Keratinocyte (primary cell): ENCODE measurements at regions not wholly inside any gene's neighbourhood (a gene's known extent, or its start where the extent isn't known, plus 50 kb on each side); places are given as distances from the start of the nearest gene placed in this dataset.

ENCODE experiments used
- DNase-seq: peaks from one replicate; pipeline ENCODE4 v3.0.0-alpha.2; 2011; ENCODE audit warnings: low read depth, missing footprints, low spot score
- FAIRE-seq: peaks from 2 replicates; lab custom pipeline; 2011; peaks lifted over from hg19 to GRCh38; lab: Jason Lieb, UNC
- H2AFZ ChIP-seq: 2 replicates; pipeline ENCODE4 v1.6.0; 2012; ENCODE audit warnings: low read length, control low read depth, inconsistent platforms; ENCODE audit not compliant: control insufficient read depth
- H3K27ac ChIP-seq: 2 replicates; pipeline ENCODE4 v1.5.1; 2011; ENCODE audit warnings: low read length; ENCODE audit not compliant: control insufficient read depth, insufficient read depth
- H3K27me3 ChIP-seq: 3 replicates; pipeline ENCODE4 v1.6.0; 2011; ENCODE audit warnings: low read length; ENCODE audit not compliant: control insufficient read depth, insufficient read depth; ENCODE audit errors: extremely low read depth
- H3K36me3 ChIP-seq, 2 experiments: 2 replicates in 1 of 2; 3 replicates in 1 of 2; pipeline ENCODE4 v1.5.1; 2011; ENCODE audit warnings: low read length in 2 of 2, mild to moderate bottlenecking in 1 of 2; ENCODE audit not compliant: control insufficient read depth in 2 of 2, insufficient read depth in 2 of 2; ENCODE audit errors: extremely low read depth in 1 of 2
- H3K4me1 ChIP-seq: 3 replicates; pipeline ENCODE4 v1.5.1; 2011; ENCODE audit warnings: low read length; ENCODE audit not compliant: control insufficient read depth, insufficient read depth; ENCODE audit errors: extremely low read depth
- H3K4me2 ChIP-seq: 3 replicates; pipeline ENCODE4 v1.6.0; 2011; ENCODE audit warnings: low read depth, low read length; ENCODE audit not compliant: control insufficient read depth, insufficient read depth; ENCODE audit errors: extremely low read depth
- H3K4me3 ChIP-seq, 3 experiments: fragments of 200-600 bp in 1 of 3; sonication (generic) in 1 of 3; 2 replicates in 2 of 3; 3 replicates in 1 of 3; pipeline ENCODE4 v1.5.1; 2011 to 2016; ENCODE audit warnings: low read length in 3 of 3, mild to moderate bottlenecking in 3 of 3, control low read depth in 2 of 3, inconsistent platforms in 1 of 3, low read depth in 1 of 3, mixed read lengths in 1 of 3, mixed run types in 1 of 3, moderate library complexity in 1 of 3; ENCODE audit not compliant: control insufficient read depth in 2 of 3, insufficient read depth in 2 of 3; ENCODE audit errors: extremely low read depth in 1 of 3
- H3K79me2 ChIP-seq: 2 replicates; pipeline ENCODE4 v1.6.0; 2012; ENCODE audit warnings: low read length; ENCODE audit not compliant: control insufficient read depth, insufficient read depth
- H3K9ac ChIP-seq: 3 replicates; pipeline ENCODE4 v1.6.0; 2011; ENCODE audit warnings: low read length; ENCODE audit not compliant: control insufficient read depth, insufficient read depth; ENCODE audit errors: extremely low read depth
- H3K9me1 ChIP-seq: 3 replicates; pipeline ENCODE4 v1.6.0; 2011; ENCODE audit warnings: low read length; ENCODE audit not compliant: control insufficient read depth, insufficient read depth; ENCODE audit errors: extremely low read depth
- H3K9me3 ChIP-seq: 2 replicates; pipeline ENCODE4 v1.5.1; 2012; ENCODE audit warnings: low read depth, low read length; ENCODE audit not compliant: control insufficient read depth
- H4K20me1 ChIP-seq: 3 replicates; pipeline ENCODE4 v1.6.0; 2011; ENCODE audit warnings: low read length; ENCODE audit not compliant: control insufficient read depth, insufficient read depth; ENCODE audit errors: extremely low read depth
- EZH2 ChIP-seq: IDR thresholded peaks from one replicate; pipeline ENCODE4 v1.6.1; 2012; ENCODE audit warnings: inconsistent platforms, mild to moderate bottlenecking, low read length, moderate library complexity
- dilution Hi-C: fragments of 300-500 bp; cut with MboI; formaldehyde crosslinking; loops from one replicate; pipeline ENCODE4 v1.7.0; 2020; ENCODE audit warnings: low sequenced_read_pairs; ENCODE audit not compliant: extremely low pct_ligation_motif_present
- TF ChIP-seq, protein P1 (sequence below), 3 experiments: IDR thresholded peaks in 1 of 3; conservative IDR thresholded peaks in 1 of 3; optimal IDR thresholded peaks in 1 of 3; 2 replicates in 2 of 3; 3 replicates in 1 of 3; pipeline versions ENCODE3 to v1.5.1; 2011; ENCODE audit warnings: low read length in 3 of 3, mild to moderate bottlenecking in 3 of 3, moderate library complexity in 2 of 3, control low read depth in 1 of 3, inconsistent platforms in 1 of 3; ENCODE audit not compliant: insufficient read depth in 2 of 3; ENCODE audit errors: extremely low read depth in 1 of 3

DNA sequence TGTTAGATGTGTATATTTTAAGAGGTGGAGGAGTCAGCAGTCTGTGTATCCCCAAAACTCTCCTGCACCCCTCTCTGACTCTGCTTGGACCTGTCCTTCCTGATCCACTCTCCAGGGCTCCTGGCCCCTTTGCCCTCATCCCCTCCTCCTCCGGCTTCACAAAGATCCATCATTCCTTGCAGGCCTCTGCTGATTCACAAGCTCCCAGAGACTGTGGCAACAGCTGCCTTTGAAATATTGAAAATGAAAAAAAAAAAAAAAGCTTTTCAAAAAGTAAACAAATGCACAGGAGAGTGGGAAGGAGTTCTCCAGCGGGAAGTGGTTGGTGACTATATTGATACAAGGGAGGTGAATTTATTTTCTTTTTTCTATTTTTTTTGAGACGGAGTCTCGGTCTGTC, 330.2 kb upstream of the SULF2 start:
- dilution Hi-C loops = no loop called here
- Histone ChIP-seq H3K27me3 (no peaks in the 10 kb centered on the region), H3K9me1 (no peaks in the 10 kb centered on the region), H3K9me3 (no peaks in the 10 kb centered on the region), H3K27ac (no peak overlapping the region), H3K9ac (no peak overlapping the region), H3K4me2 (no peak overlapping the region), H2AFZ (no peak overlapping the region), H3K36me3 (no peaks in the 10 kb centered on the region), H3K4me3 (no peak overlapping the region), H4K20me1 (no peaks in the 10 kb centered on the region), H3K79me2 (no peaks in the 10 kb centered on the region), H3K4me1 (no peaks in the 10 kb centered on the region)
- DNase-seq (no peak), FAIRE-seq (no peak)
- TF ChIP-seq, protein P1, sequence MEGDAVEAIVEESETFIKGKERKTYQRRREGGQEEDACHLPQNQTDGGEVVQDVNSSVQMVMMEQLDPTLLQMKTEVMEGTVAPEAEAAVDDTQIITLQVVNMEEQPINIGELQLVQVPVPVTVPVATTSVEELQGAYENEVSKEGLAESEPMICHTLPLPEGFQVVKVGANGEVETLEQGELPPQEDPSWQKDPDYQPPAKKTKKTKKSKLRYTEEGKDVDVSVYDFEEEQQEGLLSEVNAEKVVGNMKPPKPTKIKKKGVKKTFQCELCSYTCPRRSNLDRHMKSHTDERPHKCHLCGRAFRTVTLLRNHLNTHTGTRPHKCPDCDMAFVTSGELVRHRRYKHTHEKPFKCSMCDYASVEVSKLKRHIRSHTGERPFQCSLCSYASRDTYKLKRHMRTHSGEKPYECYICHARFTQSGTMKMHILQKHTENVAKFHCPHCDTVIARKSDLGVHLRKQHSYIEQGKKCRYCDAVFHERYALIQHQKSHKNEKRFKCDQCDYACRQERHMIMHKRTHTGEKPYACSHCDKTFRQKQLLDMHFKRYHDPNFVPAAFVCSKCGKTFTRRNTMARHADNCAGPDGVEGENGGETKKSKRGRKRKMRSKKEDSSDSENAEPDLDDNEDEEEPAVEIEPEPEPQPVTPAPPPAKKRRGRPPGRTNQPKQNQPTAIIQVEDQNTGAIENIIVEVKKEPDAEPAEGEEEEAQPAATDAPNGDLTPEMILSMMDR (optimal IDR thresholded peaks at IDR 0.05 in 1 of 3, IDR thresholded peaks at IDR 0.05 in 1 of 3, conservative IDR thresholded peaks at IDR 0.05 in 1 of 3; ENCODE audit: extremely low read depth in 1 of 3, insufficient read depth in 2 of 3, low read length in 3 of 3) = no peak
- no peak for TF ChIP-seq EZH2

DNA sequence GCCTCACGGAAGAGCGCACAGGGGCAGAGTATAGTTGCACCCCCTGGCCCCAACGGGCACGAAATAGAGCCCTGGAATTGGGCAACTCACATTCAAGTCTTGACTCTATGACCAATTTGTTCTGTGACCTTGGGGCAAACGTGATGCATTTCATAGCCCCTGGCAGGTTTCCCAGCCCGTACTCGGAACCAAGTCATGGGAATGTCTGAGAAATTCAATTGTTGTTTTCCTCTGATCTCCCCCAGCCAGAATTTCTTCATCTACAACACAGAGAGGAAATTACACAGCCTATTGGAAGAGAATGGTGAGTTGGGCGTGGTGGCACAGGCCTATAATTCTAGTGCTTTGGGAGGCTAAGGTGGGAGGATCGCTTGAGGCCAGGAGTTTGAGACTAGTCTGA, 322.3 kb upstream of the SULF2 start:
- no peaks in the 10 kb centered on the region for H3K79me2 ChIP-seq
- H3K27ac ChIP-seq = no peak overlapping the region
- no peaks in the 10 kb centered on the region for H4K20me1 ChIP-seq
- TF ChIP-seq EZH2 = no peak
- TF ChIP-seq, protein P1 (optimal IDR thresholded peaks at IDR 0.05 in 1 of 3, IDR thresholded peaks at IDR 0.05 in 1 of 3, conservative IDR thresholded peaks at IDR 0.05 in 1 of 3; ENCODE audit: extremely low read depth in 1 of 3, insufficient read depth in 2 of 3, low read length in 3 of 3) = no peak
- DNase-seq = no peak
- dilution Hi-C loops = no loop called here
- no peak overlapping the region for H3K9ac ChIP-seq
- no peak for FAIRE-seq
- H3K9me1 ChIP-seq = no peaks in the 10 kb centered on the region
- no peak overlapping the region for H2AFZ ChIP-seq
- peaks cover 10% of the 10 kb centered on the region for H3K27me3 ChIP-seq
- H3K36me3 ChIP-seq = no peaks in the 10 kb centered on the region
- no peaks in the 10 kb centered on the region for H3K9me3 ChIP-seq
- H3K4me3 ChIP-seq = no peak overlapping the region
- H3K4me2 ChIP-seq = no peak overlapping the region
- no peaks in the 10 kb centered on the region for H3K4me1 ChIP-seq
